Stimulated activated CD8-positive, alpha-beta memory T cell treated with anti-CD3 and anti-CD28 coated beads, Interleukin-15, amount 100 ng/mL, for 1 hour (primary cell): ENCODE measurements at regions not wholly inside any gene's neighbourhood (a gene's known extent, or its start where the extent isn't known, plus 50 kb on each side); places are given as distances from the start of the nearest gene placed in this dataset.
"Not testable (repeated sequence)": the region's sequence is repeated elsewhere in the genome, so short reads cannot be mapped to it uniquely, and the experiment has no call there.

ENCODE experiments used
- DNase-seq: peaks from one replicate; pipeline ENCODE4 v3.0.0-alpha.2; 2020; ENCODE audit warnings: low read depth

DNA sequence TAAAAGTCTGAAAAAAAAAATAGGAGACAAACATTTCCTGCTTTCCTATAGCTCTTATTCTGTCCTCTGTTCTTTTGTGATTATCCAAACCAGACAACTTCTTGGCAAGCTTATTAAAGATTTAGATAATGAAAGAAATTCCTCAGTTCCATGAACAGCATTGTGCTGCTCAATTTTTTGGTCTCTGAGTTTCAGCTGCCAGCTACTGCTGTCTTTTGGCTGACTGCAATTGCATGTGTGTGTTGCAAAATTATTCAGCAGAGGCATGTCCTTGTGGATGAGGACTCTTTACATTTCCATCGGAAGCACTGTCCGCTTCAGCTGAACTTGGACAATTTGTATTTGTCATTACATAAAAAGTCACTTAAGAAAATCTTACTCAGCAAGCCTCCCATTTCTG lies 397.3 kb upstream of the RASGRP1 start:
- no peak for DNase-seq

GRCh38 chr15:38972831-38973230 lies 408.2 kb upstream of the RASGRP1 start:
- no peak for DNase-seq

DNA sequence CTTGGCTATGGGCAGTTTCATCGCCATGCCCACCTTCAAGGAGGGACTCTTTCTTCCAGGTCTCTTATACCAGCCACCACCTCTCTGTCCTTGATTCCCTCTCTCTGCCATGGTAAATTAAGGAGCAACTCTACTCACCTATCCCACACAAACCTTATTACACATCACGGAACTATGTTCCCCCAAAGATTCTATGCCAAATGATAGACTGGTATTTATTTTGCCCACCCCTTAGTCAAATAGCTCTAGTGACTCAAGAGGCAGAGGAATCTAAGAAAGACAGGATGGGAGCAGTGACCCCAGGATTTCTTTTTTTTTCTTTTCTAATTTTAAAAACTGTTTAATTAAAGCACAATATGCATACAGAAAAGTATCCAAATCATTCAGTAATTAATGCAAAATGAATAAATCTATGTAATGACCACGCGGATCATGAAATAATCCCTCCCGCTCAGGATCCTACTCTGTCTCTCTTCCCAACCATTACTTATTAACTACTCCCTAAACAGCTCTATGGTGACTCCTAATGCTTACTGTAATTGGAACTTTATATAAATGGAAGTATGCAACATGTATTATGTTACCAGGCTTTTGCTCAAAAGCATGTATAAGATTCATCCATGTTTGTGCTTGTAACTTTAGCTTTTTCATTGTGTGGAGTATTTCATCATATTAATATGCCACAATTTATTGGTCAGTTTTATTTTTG lies 410.8 kb upstream of the RASGRP1 start:
- no peak for DNase-seq

DNA sequence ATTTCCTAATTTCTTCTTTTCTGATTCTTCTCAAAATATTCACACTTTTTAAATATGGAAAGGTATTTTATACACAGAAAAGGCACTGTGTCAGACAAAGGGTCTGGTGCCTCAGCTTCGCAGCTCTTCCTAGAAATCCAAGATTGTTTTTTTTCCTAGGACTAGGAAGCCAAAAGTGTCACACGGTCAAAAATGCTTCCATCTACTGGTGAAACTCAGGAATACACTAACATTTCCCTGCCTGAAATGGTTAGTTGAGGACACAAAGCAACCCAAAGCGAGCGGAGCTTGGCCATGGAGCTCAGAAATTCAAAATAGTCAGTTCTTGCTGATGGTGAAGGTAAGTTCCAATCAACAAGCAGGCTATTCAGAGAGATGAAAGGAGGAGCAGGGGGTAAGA lies 426.5 kb upstream of the RASGRP1 start:
- no peak for DNase-seq

DNA sequence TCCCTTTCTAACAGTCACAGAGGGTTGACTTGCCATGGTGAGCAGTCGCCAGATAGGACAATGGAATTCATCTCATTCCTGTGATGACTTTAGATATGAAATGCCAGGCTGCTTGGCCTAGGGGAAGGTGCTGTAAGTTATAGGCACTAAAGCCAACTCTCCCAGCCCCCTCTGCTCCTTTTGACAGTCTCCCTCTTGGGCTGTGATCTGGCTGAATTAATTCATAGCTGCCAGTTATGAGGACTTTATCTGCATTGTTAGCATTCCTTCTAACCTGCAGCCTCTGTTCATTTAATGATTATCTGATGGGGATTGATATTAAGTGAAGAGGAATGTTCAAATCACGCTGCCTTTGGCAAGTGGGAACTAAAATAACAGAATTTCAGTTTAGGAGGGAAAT lies 427.1 kb upstream of the RASGRP1 start:
- DNase-seq, result no peak

GRCh38 chr15:38992506-38992905 lies 427.9 kb upstream of the RASGRP1 start:
- DNase-seq, result no peak

GRCh38 chr15:38992930-38993329 lies 428.3 kb upstream of the RASGRP1 start:
- no peak for DNase-seq

GRCh38 chr15:38994310-38994709 lies 429.7 kb upstream of the RASGRP1 start:
- no peak for DNase-seq

DNA sequence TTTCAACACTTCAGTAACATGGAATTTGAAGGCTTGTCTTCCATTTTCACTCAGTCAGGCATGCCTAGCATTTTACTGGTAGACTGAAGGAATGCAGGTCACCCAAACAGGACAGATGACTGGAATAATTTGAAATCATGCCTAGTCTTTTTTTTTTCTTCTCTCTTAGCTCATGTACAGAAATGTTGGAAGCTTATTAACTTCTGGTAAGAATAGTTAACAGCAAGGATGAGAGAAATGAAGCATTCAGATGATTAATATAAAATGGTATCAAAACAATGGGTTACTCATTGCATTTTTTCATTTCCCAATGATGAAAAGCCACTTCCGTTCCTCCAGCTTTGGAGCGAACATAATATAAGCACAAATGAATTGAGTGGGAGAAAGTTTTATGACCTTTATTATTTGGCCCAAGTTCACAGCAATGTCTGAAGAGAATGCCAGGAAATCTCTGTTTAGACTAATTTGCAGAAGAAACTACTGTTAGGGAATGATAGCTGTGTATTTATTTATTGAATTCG lies 431.6 kb upstream of the RASGRP1 start:
- no peak for DNase-seq

GRCh38 chr15:38997841-38998240 lies 433.2 kb upstream of the RASGRP1 start:
- no peak for DNase-seq

GRCh38 chr15:39000008-39000734 lies 435.6 kb upstream of the RASGRP1 start:
- no peak for DNase-seq

GRCh38 chr15:39009740-39010139 lies 445.1 kb upstream of the RASGRP1 start:
- DNase-seq, result no peak

GRCh38 chr15:39011066-39011465 lies 446.5 kb upstream of the RASGRP1 start:
- not testable (repeated sequence) for DNase-seq

DNA sequence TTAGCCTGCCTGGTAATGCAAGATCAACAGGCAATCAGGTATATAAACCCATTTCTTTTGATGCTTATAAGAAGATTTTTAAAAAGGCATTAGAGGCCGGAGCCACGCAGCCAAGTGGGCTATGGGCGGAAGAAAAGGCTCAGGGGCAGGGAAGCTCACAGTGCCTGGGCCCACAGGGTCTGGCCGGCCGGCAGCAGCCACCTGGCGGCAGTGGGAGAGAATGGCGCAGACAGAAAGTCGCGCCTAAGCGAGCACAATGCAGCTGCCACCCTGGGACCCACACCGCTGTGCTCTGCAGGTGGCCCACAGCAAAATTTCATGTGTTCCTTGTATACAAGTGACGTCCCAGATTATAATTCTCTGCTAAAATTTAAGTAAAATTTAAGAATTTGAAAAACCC lies 448.6 kb upstream of the RASGRP1 start:
- DNase-seq, result no peak

DNA sequence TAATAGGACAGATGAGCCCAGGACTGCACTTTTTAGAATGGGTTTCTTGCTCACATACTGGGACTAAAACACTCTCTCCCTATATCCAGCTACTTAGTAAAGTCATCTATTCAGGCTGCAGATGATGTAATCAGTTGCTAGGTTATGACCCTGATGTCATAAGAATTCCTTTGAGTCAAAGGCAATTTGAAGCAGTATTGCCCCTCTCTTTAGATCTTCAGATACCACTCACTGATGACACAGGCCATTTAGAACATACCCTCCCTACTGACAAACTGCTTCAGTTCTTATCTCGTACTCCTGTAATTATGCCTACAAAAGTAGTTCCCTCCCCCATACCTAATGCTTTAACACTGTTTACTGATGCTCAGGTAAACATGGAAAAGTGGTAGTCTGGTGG lies 450.1 kb upstream of the RASGRP1 start:
- no peak for DNase-seq

GRCh38 chr15:39016706-39017105 lies 452.1 kb upstream of the RASGRP1 start:
- no peak for DNase-seq

DNA sequence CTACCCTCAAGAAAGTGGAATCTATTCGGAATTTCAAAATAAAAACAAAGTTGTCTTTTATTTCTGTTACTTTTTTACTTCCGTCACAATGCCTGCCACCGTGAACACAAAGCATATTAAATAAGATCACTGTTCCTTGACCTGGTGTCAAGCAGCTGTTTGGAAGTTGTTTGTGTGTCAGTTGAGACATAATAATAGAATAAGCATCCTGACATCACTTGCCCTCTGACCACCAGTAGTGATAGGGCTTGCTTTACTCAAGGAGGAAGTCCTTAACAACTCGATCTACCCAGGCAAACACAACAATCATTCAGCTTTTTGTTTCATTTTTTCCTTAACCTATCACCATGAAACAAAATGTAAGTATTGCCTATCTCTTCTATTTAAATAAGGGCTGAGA lies 454.4 kb upstream of the RASGRP1 start:
- DNase-seq, result no peak

DNA sequence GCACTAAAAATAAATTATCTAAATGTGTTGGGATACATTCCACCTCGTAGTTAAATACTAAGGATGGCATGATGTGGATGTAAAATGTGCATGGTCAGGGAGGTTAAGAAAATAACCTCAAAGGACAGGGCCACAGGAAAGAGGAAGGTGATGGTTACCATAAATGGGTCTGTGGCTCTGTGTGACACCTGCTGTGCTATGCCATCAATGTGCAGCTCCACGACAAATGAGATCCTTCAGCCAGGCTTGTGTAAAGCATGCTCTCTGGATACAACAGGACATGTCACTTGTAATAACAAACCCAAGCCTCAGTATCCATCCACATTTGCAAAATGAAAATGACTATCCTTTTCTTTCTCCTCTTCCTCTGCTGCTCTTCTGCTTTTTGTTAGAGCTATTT lies 456.7 kb upstream of the RASGRP1 start:
- no peak for DNase-seq

DNA sequence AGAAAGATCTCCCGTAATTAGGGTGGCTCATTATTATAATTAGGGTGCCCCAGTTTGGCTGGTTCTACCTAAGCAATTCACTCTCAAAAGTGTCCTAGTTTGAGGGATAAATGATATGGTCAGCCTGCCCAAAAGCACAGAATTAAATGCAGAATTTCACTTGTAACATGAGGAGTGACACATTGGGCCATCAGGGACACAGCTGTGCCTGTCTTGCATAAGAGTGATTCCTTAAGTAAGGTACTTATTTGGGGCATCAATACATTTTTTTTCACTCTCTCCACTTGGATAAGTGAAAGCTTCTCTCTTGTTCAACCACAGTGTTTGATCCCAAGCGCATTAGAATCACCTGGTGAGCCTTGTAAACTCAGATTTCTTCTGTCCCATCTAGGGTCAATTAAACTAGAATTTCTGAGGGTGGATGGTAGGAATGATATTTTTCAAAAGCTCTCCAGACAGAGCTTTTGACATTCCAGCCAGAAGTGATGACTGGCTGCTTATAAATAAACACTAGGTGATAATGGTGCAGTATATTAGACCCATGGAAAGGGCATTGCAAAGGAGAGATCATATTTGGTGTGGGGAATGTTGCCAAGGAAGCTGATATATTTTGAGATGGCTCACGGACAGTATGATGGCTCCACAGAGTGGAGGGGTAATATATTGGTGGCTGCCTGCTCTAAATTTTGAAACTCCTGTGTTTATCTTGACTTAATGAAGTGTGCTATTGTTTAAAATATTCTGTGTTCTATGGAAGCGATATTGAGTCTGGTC lies 458.1 kb upstream of the RASGRP1 start:
- DNase-seq, result no peak

DNA sequence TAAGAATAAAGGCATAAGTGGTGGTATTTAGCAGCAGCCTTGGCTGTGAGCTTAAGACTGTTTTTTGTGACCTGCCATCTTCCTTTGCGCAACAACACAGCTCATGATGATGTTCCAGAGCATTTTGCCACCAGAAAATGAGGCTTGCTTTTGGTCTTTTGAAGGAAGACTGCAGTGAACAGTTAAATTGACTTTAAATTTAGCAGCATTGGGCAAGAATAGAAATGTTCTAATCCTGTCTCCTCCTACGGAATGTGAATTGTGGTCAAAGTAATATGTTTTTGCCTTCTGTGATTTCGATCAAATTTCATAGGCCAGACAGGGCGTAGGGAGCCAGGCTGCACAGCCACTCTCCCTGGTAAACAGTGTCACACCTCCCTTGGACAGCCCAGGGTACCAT lies 460.7 kb upstream of the RASGRP1 start:
- DNase-seq, result no peak

GRCh38 chr15:39025881-39026280 lies 461.3 kb upstream of the RASGRP1 start:
- no peak for DNase-seq

DNA sequence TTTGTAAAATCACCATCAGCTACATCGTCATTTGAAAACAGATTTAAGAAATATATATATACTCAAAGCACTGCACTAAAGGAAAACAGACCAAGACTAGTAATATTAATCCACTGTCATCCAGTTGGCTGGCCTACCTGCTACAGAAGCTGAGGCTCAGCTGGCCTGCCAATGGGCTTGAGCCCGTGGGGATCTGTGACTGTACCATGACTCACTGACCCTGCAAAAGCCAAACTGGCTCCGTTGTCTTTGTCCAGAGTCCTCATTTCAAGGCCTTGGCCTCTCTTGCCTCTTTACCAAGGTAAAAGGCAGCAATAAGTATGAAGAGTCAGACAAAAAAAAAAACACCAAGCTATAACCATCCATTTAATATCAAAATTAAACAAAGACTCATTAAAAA lies 463.5 kb upstream of the RASGRP1 start:
- no peak for DNase-seq

DNA sequence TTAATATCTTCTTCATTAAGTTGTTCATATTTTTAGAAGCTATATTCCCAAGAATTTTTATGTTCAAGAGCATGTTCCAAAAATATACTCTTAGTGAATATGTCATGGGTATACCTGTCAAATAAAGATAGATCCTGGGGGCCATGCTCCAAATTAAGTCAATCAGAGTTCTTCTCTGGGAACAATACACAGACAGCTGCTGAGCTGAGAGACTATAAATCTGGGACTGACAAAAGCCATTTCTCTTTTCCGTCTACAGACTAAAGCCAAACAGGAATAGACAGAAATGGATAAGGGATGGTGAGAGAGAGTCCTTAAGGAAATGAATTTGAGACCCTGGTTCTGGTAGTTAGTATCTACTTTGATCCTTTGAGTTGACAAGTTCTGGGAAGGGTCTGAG lies 465.1 kb upstream of the RASGRP1 start:
- no peak for DNase-seq
